MM.1S (cell line): ENCODE measurements at regions not wholly inside any gene's neighbourhood (a gene's known extent, or its start where the extent isn't known, plus 50 kb on each side); places are given as distances from the start of the nearest gene placed in this dataset.

Experiments used
- CTCF ChIP-seq: fragments of 300-600 bp; sonication (generic); IDR thresholded peaks from 2 replicates; pipeline ENCODE4 v1.5.1; 2016; ENCODE audit warnings: antibody characterized with exemption, low read length, mixed read lengths
- EZH2 ChIP-seq: fragments of 300-600 bp; sonication (generic); optimal IDR thresholded peaks from 2 replicates; pipeline ENCODE3; 2017; ENCODE audit warnings: low read depth, mild to moderate bottlenecking, antibody characterized with exemption, low read length, mixed read lengths

- TF ChIP-seq CTCF (no peak), EZH2 (no peak)
These were observed 196.0 kb upstream of the TLL1 start for GRCh38 chr4:165677081-165677480.
